ENCODE measurements at regions not wholly inside any gene's neighbourhood (a gene's known extent, or its start where the extent isn't known, plus 50 kb on each side); places are given as distances from the start of the nearest gene placed in this dataset.
A peak's percentile ranks its signal among the peaks of the same experiment; 100 is the strongest.

- DNase-seq (ENCODE audit: low spot score) = no peak
Measured at GRCh38 chr11:129699711-129700304, 115.8 kb upstream of the TMEM45B start.

GRCh38 chr11:129700701-129701100 is 114.9 kb upstream of the TMEM45B start:
- DNase-seq (ENCODE audit: low spot score) = no peak

- no peak for DNase-seq (ENCODE audit: low spot score)
Measured at GRCh38 chr11:129701706-129702105, 113.9 kb upstream of the TMEM45B start.

- DNase-seq (ENCODE audit: low spot score) = no peak
Measured at GRCh38 chr11:129702410-129703398, 112.9 kb upstream of the TMEM45B start.

GRCh38 chr11:129703846-129704245 is 111.8 kb upstream of the TMEM45B start:
- no peak for DNase-seq (ENCODE audit: low spot score)

GRCh38 chr11:129704831-129705230 is 110.8 kb upstream of the TMEM45B start:
- no peak for DNase-seq (ENCODE audit: low spot score)

- no peak for DNase-seq (ENCODE audit: low spot score)
Measured at GRCh38 chr11:129705341-129705740, 110.3 kb upstream of the TMEM45B start.

- no peak for DNase-seq (ENCODE audit: low spot score)
Measured at GRCh38 chr11:129705933-129706332, 109.7 kb upstream of the TMEM45B start.

GRCh38 chr11:129709801-129710398 is 105.7 kb upstream of the TMEM45B start:
- no peak for DNase-seq (ENCODE audit: low spot score)

- DNase-seq (ENCODE audit: low spot score) = no peak
Measured at GRCh38 chr11:129710423-129710822, 105.2 kb upstream of the TMEM45B start.

GRCh38 chr11:129711760-129712159 is 103.9 kb upstream of the TMEM45B start:
- DNase-seq (ENCODE audit: low spot score) = no peak

GRCh38 chr11:129712486-129713240 is 103.0 kb upstream of the TMEM45B start:
- peak; percentile 18 for DNase-seq (ENCODE audit: low spot score)

- DNase-seq (ENCODE audit: low spot score) = no peak
Measured at GRCh38 chr11:129719037-129719436, 96.6 kb upstream of the TMEM45B start.

- DNase-seq (ENCODE audit: low spot score) = no peak
Measured at GRCh38 chr11:129720156-129720555, 95.5 kb upstream of the TMEM45B start.

GRCh38 chr11:129720994-129721393 is 94.7 kb upstream of the TMEM45B start:
- no peak for DNase-seq (ENCODE audit: low spot score)

- DNase-seq (ENCODE audit: low spot score) = no peak
Measured at GRCh38 chr11:129721685-129722084, 94.0 kb upstream of the TMEM45B start.

GRCh38 chr11:129722529-129722928 is 93.1 kb upstream of the TMEM45B start:
- no peak for DNase-seq (ENCODE audit: low spot score)

GRCh38 chr11:129723146-129723760 is 92.4 kb upstream of the TMEM45B start:
- no peak for DNase-seq (ENCODE audit: low spot score)

- DNase-seq (ENCODE audit: low spot score) = no peak
Measured at GRCh38 chr11:129723761-129724162, 91.9 kb upstream of the TMEM45B start.

GRCh38 chr11:129724866-129725265 is 90.8 kb upstream of the TMEM45B start:
- no peak for DNase-seq (ENCODE audit: low spot score)

GRCh38 chr11:129726179-129726578 is 89.5 kb upstream of the TMEM45B start:
- no peak for DNase-seq (ENCODE audit: low spot score)

- no peak for DNase-seq (ENCODE audit: low spot score)
Measured at GRCh38 chr11:129728581-129728980, 87.1 kb upstream of the TMEM45B start.

All from putamen (tissue), 1 donor.